Cardiac fibroblast (primary cell): ENCODE measurements at regions not wholly inside any gene's neighbourhood (a gene's known extent, or its start where the extent isn't known, plus 50 kb on each side); places are given as distances from the start of the nearest gene placed in this dataset.

ENCODE experiments used
- DNase-seq, 2 donors: peaks; one replicate each; pipeline versions ENCODE4 v3.0.0 to v3.0.0-alpha.2; 2010; ENCODE audit warnings: low read depth in 2 of 2
- H3K4me3 ChIP-seq, 2 donors: replicated peaks in 1 of 2; 1 replicate in 1 of 2; 2 replicates in 1 of 2; pipeline ENCODE4 v1.5.1; 2011; ENCODE audit warnings: low read depth in 2 of 2, low read length in 2 of 2, mild to moderate bottlenecking in 2 of 2, moderate library complexity in 1 of 2
- TF ChIP-seq, protein P1 (sequence below): IDR thresholded peaks from one replicate; pipeline ENCODE4 v1.5.1; 2011; ENCODE audit warnings: low read depth, mild to moderate bottlenecking, low read length, inconsistent platforms

DNA sequence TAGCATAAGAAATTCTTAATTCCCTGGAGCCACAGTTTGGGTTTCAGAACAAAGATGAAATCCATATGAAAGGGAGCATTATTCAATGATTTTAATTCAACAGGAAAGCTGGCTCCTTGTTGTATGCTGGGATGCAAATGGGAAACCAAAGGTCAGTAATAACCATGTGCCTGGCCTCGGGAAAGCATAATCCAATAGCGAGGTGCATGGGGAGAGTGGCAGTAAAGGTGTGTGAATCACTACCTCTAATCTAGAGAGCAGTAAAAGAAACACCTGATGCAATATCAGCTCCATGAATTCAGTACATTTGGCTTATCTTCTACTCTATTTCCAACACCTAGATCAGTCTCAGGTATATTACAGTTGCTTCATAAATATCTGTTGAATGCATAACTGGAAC, 220.1 kb downstream of the FBXO15 start:
- no peak overlapping the region for H3K4me3 ChIP-seq
- TF ChIP-seq, protein P1, sequence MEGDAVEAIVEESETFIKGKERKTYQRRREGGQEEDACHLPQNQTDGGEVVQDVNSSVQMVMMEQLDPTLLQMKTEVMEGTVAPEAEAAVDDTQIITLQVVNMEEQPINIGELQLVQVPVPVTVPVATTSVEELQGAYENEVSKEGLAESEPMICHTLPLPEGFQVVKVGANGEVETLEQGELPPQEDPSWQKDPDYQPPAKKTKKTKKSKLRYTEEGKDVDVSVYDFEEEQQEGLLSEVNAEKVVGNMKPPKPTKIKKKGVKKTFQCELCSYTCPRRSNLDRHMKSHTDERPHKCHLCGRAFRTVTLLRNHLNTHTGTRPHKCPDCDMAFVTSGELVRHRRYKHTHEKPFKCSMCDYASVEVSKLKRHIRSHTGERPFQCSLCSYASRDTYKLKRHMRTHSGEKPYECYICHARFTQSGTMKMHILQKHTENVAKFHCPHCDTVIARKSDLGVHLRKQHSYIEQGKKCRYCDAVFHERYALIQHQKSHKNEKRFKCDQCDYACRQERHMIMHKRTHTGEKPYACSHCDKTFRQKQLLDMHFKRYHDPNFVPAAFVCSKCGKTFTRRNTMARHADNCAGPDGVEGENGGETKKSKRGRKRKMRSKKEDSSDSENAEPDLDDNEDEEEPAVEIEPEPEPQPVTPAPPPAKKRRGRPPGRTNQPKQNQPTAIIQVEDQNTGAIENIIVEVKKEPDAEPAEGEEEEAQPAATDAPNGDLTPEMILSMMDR, result no peak
- DNase-seq, result no peak

DNA sequence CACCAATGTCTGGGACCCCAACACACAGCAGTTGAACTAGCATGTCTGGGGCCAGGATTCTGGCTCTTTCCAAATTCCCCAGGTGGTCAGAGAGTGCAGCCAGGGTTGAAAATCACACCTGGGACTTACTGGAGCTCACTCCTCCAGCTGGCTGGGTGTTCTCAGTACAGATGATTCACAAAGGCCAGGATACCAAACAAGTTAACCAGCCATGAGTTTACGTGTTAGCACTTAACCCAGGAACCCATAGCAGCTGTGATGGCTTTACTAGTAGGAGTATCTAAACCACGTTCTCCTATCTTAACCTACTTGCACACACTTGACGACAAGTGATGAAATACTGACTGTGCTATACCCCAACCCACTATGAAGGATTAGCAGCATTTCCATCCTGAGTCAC, 222.8 kb downstream of the FBXO15 start:
- TF ChIP-seq, protein P1, result no peak
- H3K4me3 ChIP-seq, result no peak overlapping the region
- DNase-seq, result peak in 1 of 2 donors; percentile 0

DNA sequence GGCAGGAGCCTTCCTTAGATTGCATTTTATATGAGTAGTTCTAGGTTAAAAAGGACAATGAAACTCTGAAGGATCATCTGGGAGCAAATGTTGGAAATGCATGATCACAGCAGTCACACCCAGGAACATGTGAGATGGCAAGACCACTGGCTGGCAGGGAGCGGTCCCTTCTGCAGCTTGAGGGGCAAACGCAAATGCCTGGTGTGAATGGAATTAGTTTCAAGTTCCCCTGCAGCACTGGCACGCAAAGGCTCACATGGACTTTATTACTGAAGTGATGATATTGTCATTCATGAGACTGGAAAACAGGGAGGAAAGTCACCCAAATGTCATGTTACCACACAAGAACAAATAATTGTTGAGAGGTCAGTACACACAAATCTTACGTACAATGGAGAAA, 223.3 kb downstream of the FBXO15 start:
- no peak overlapping the region for H3K4me3 ChIP-seq
- DNase-seq, result no peak
- TF ChIP-seq, protein P1, result no peak

DNA sequence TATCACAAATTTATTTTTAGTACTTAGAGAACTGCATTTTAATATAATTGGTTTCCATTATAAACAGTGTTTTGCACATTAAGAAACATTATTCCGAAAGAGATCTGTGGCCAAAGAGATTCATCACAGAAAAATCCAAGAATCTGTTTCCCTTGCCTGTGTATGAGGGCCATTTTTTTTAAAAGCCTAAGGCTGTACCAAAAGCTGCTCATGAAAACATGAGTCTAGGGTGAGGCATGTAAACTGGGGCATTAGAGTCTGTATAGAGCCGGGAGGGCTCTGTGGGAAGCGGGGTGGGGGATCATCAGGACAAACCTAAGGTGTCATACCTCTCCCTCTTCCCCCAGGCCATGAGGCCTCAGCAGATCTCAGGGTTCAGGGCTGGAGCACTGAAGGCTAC, 223.8 kb downstream of the FBXO15 start:
- TF ChIP-seq, protein P1, result no peak
- no peak for DNase-seq
- no peak overlapping the region for H3K4me3 ChIP-seq

DNA sequence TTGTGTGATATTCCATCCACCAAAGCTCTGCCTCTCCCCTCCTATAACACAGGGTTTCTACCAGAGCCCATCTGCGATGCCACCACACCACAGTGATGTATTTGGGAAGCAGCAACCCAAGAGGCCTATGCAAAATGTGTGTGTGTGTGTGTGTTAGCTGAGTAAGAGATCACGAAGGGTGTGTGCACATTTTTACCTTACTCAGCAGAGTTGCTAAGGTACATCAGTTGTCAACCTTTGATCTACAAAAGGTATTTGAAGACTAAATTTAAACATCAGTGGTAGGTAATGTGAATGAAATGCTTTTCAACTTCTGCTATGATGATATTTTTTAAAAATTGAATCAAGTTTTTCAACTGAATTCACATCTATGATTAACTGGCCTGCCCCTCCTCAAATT, 227.6 kb downstream of the FBXO15 start:
- TF ChIP-seq, protein P1, result no peak
- H3K4me3 ChIP-seq, result no peak overlapping the region

DNA sequence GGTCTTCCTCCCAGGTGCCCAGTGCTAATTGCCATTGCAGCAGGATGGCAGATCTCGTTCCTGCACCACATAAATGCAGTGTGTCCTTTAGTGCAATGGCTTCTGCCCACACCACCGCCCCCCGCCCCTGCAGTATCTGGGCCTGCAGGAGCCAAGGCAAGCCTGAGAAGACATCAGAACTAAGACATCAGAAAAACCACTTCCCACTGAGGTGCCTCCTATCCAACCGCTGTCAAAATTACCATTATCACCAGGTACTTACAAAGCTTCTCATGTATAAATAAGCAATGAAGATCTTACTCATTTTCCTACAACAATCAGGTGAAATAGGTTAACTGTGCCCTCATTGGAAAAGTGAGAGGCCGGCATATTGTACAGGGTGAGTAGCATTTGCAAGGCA, 228.8 kb downstream of the FBXO15 start:
- TF ChIP-seq, protein P1, result no peak
- no peak overlapping the region for H3K4me3 ChIP-seq
- no peak for DNase-seq

More for the DNA sequence above, 227.6 kb downstream of the FBXO15 start:
- no peak for DNase-seq

GRCh38 chr18:73917046-73917445, 230.6 kb downstream of the FBXO15 start:
- TF ChIP-seq, protein P1, result no peak
- no peak for DNase-seq
- no peak overlapping the region for H3K4me3 ChIP-seq
